ENCODE measurements at regions not wholly inside any gene's neighbourhood (a gene's known extent, or its start where the extent isn't known, plus 50 kb on each side); places are given as distances from the start of the nearest gene placed in this dataset.

DNA sequence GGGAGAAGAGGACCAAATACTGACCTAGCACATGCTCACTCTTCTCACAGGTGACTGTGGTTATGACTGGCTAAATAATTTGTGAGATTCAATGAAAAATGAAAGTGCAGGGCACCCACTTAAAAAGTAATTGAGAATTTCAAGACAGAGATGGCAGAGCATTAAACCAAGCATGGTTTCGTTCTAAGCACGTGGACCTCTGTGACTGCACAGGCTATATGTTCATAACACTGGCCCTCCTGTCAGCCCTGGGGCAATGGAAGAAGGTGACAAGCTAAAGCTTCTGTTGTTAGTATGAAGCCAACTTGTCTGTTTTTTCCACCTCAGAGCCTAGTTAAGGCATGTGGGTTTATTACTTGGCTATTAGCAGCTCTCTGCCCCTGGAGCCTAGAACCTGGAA lies 130.9 kb downstream of the FASLG start:
- H3K27me3 ChIP-seq (ENCODE audit: control insufficient read depth, extremely low read depth, insufficient read depth, low read length): no peaks in the 10 kb centered on the region
- DNase-seq (ENCODE audit: low read depth, low spot score): no peak
- H3K9me3 ChIP-seq (ENCODE audit: control insufficient read depth, low read depth, low read length): no peaks in the 10 kb centered on the region
- dilution Hi-C loops (cut with MboI; ENCODE audit: extremely low pct_ligation_motif_present, low sequenced_read_pairs): no loop called here
- TF ChIP-seq EZH2 (IDR thresholded peaks at IDR 0.05; ENCODE audit: low read length): no peak
- TF ChIP-seq, protein P1, sequence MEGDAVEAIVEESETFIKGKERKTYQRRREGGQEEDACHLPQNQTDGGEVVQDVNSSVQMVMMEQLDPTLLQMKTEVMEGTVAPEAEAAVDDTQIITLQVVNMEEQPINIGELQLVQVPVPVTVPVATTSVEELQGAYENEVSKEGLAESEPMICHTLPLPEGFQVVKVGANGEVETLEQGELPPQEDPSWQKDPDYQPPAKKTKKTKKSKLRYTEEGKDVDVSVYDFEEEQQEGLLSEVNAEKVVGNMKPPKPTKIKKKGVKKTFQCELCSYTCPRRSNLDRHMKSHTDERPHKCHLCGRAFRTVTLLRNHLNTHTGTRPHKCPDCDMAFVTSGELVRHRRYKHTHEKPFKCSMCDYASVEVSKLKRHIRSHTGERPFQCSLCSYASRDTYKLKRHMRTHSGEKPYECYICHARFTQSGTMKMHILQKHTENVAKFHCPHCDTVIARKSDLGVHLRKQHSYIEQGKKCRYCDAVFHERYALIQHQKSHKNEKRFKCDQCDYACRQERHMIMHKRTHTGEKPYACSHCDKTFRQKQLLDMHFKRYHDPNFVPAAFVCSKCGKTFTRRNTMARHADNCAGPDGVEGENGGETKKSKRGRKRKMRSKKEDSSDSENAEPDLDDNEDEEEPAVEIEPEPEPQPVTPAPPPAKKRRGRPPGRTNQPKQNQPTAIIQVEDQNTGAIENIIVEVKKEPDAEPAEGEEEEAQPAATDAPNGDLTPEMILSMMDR (optimal IDR thresholded peaks at IDR 0.05 in 1 of 3, IDR thresholded peaks at IDR 0.05 in 1 of 3, conservative IDR thresholded peaks at IDR 0.05 in 1 of 3; ENCODE audit: extremely low read depth in 1 of 3, insufficient read depth in 2 of 3, low read length in 3 of 3): no peak
- H3K4me1 ChIP-seq (ENCODE audit: control insufficient read depth, extremely low read depth, insufficient read depth, low read length): no peaks in the 10 kb centered on the region
- no peak overlapping the region for H3K4me3 ChIP-seq (ENCODE audit: control insufficient read depth in 2 of 3, extremely low read depth in 1 of 3, insufficient read depth in 2 of 3, low read depth in 1 of 3, low read length in 3 of 3)
- H3K79me2 ChIP-seq (ENCODE audit: control insufficient read depth, insufficient read depth, low read length): no peaks in the 10 kb centered on the region
- H2AFZ ChIP-seq (ENCODE audit: control insufficient read depth, low read length): no peak overlapping the region
- no peak overlapping the region for H3K4me2 ChIP-seq (ENCODE audit: control insufficient read depth, extremely low read depth, insufficient read depth, low read depth, low read length)
- FAIRE-seq: no peak
- no peak overlapping the region for H3K27ac ChIP-seq (ENCODE audit: control insufficient read depth, insufficient read depth, low read length)
- H3K9ac ChIP-seq (ENCODE audit: control insufficient read depth, extremely low read depth, insufficient read depth, low read length): no peak overlapping the region
- H3K9me1 ChIP-seq (ENCODE audit: control insufficient read depth, extremely low read depth, insufficient read depth, low read length): no peaks in the 10 kb centered on the region
- no peaks in the 10 kb centered on the region for H4K20me1 ChIP-seq (ENCODE audit: control insufficient read depth, extremely low read depth, insufficient read depth, low read length)
- H3K36me3 ChIP-seq (ENCODE audit: control insufficient read depth in 2 of 2, extremely low read depth in 1 of 2, insufficient read depth in 2 of 2, low read length in 2 of 2): no peaks in the 10 kb centered on the region

DNA sequence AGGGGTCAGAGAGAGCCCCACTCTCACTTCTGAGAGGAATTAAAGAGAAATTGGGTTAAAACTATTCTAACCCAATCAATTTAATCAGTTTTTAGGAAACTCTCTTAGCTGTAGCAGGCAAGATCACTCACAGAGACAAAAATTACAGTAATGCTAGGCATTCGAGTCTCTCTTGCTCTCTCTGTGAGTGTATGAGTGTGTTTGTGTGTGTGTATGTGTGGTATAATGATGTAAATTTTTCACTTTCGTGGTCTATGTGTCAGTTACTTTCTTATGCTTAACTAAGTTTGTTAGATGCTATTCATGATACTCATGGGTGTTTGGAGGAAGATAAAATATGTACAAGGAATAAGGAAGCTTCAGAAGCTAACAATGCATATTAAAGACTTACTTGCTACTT lies 131.3 kb downstream of the FASLG start:
- H3K4me2 ChIP-seq (ENCODE audit: control insufficient read depth, extremely low read depth, insufficient read depth, low read depth, low read length): no peak overlapping the region
- no peaks in the 10 kb centered on the region for H3K9me1 ChIP-seq (ENCODE audit: control insufficient read depth, extremely low read depth, insufficient read depth, low read length)
- H3K27ac ChIP-seq (ENCODE audit: control insufficient read depth, insufficient read depth, low read length): no peak overlapping the region
- H3K9ac ChIP-seq (ENCODE audit: control insufficient read depth, extremely low read depth, insufficient read depth, low read length): no peak overlapping the region
- H3K36me3 ChIP-seq (ENCODE audit: control insufficient read depth in 2 of 2, extremely low read depth in 1 of 2, insufficient read depth in 2 of 2, low read length in 2 of 2): no peaks in the 10 kb centered on the region
- dilution Hi-C loops (cut with MboI; ENCODE audit: extremely low pct_ligation_motif_present, low sequenced_read_pairs): no loop called here
- TF ChIP-seq, protein P1 (optimal IDR thresholded peaks at IDR 0.05 in 1 of 3, IDR thresholded peaks at IDR 0.05 in 1 of 3, conservative IDR thresholded peaks at IDR 0.05 in 1 of 3; ENCODE audit: extremely low read depth in 1 of 3, insufficient read depth in 2 of 3, low read length in 3 of 3): no peak
- TF ChIP-seq EZH2 (IDR thresholded peaks at IDR 0.05; ENCODE audit: low read length): no peak
- H4K20me1 ChIP-seq (ENCODE audit: control insufficient read depth, extremely low read depth, insufficient read depth, low read length): no peaks in the 10 kb centered on the region
- FAIRE-seq: no peak
- H3K9me3 ChIP-seq (ENCODE audit: control insufficient read depth, low read depth, low read length): no peaks in the 10 kb centered on the region
- H3K27me3 ChIP-seq (ENCODE audit: control insufficient read depth, extremely low read depth, insufficient read depth, low read length): no peaks in the 10 kb centered on the region
- H3K79me2 ChIP-seq (ENCODE audit: control insufficient read depth, insufficient read depth, low read length): no peaks in the 10 kb centered on the region
- no peak overlapping the region for H2AFZ ChIP-seq (ENCODE audit: control insufficient read depth, low read length)
- DNase-seq (ENCODE audit: low read depth, low spot score): no peak
- H3K4me1 ChIP-seq (ENCODE audit: control insufficient read depth, extremely low read depth, insufficient read depth, low read length): no peaks in the 10 kb centered on the region
- H3K4me3 ChIP-seq (ENCODE audit: control insufficient read depth in 2 of 3, extremely low read depth in 1 of 3, insufficient read depth in 2 of 3, low read depth in 1 of 3, low read length in 3 of 3): no peak overlapping the region
